Endothelial cell of umbilical vein (primary cell): ENCODE measurements at regions not wholly inside any gene's neighbourhood (a gene's known extent, or its start where the extent isn't known, plus 50 kb on each side); places are given as distances from the start of the nearest gene placed in this dataset.

Experiments used
- BruUV-seq: library from RNA; stranded (reverse); fragments of 400-500 nt; replicated peaks from 2 replicates; lab custom pipeline; 2021; lab: Mats Ljungman, UMichigan
- CTCF ChIA-PET: fragments of 300-600, 350-600 bp; sonication (Branson Sonifier 250); formaldehyde crosslinking; loops from one replicate; lab custom pipeline; 2021; ENCODE audit warnings: antibody characterized with exemption, inconsistent platforms; lab: Charles Lee
- POLR2A ChIA-PET: fragments of 300-600, 350-600 bp; sonication (Branson Sonifier 250); formaldehyde crosslinking; loops from one replicate; lab custom pipeline; 2021; ENCODE audit warnings: antibody characterized with exemption, inconsistent platforms; lab: Charles Lee
- DNase-seq: peaks from one replicate; pipeline ENCODE4 v3.0.0-alpha.2; 2011; ENCODE audit warnings: low read depth, low spot score
- FAIRE-seq: peaks from 2 replicates; lab custom pipeline; 2011; peaks lifted over from hg19 to GRCh38; lab: Jason Lieb, UNC
- H2AFZ ChIP-seq: 2 replicates; pipeline ENCODE4 v1.6.0; 2012; ENCODE audit warnings: low read depth, low read length, control low read depth, inconsistent platforms
- H3K27ac ChIP-seq: 2 replicates; pipeline ENCODE4 v1.5.1; 2011; ENCODE audit warnings: low read depth, mild to moderate bottlenecking, control low read depth, low read length, moderate library complexity; ENCODE audit not compliant: insufficient read depth
- H3K27me3 ChIP-seq, 2 experiments: 2 replicates each; pipeline versions ENCODE4 v1.6.0 to v1.6.1; 2011; ENCODE audit warnings: low read length in 2 of 2, mixed read lengths in 1 of 2; ENCODE audit not compliant: control insufficient read depth in 2 of 2, insufficient read depth in 2 of 2
- H3K36me3 ChIP-seq, 2 experiments: 2 replicates in 1 of 2; 3 replicates in 1 of 2; pipeline ENCODE4 v1.5.1; 2011; ENCODE audit warnings: low read length in 2 of 2, mild to moderate bottlenecking in 1 of 2, moderate library complexity in 1 of 2; ENCODE audit not compliant: control insufficient read depth in 2 of 2, insufficient read depth in 2 of 2; ENCODE audit errors: extremely low read depth in 1 of 2
- H3K4me1 ChIP-seq: 3 replicates; pipeline ENCODE4 v1.5.1; 2011; ENCODE audit warnings: mild to moderate bottlenecking, low read length; ENCODE audit not compliant: control insufficient read depth, insufficient read depth; ENCODE audit errors: extremely low read depth
- H3K4me2 ChIP-seq: 2 replicates; pipeline ENCODE4 v1.6.1; 2011; ENCODE audit warnings: low read length, control low read depth, mixed read lengths; ENCODE audit not compliant: insufficient read depth
- H3K4me3 ChIP-seq, 3 experiments: fragments of 200-600 bp in 1 of 3; sonication (generic), shearing (Covaris generic) in 1 of 3; replicated peaks in 1 of 3; 2 replicates each; pipeline ENCODE4 v1.5.1; 2011 to 2016; ENCODE audit warnings: control low read depth in 3 of 3, low read length in 3 of 3, mild to moderate bottlenecking in 2 of 3, inconsistent platforms in 1 of 3, low read depth in 1 of 3, moderate library complexity in 1 of 3; ENCODE audit not compliant: insufficient read depth in 1 of 3
- H3K79me2 ChIP-seq: 2 replicates; pipeline ENCODE4 v1.6.0; 2012; ENCODE audit warnings: low read length, inconsistent platforms; ENCODE audit not compliant: control insufficient read depth, insufficient read depth
- H3K9ac ChIP-seq: replicated peaks from 2 replicates; pipeline ENCODE3; 2011; ENCODE audit warnings: low read length, control low read depth; ENCODE audit not compliant: insufficient read depth; ENCODE audit errors: extremely low read depth
- H3K9me1 ChIP-seq: replicated peaks from 3 replicates; pipeline ENCODE4 v1.6.0; 2011; ENCODE audit warnings: mild to moderate bottlenecking, low read length; ENCODE audit not compliant: control insufficient read depth, insufficient read depth; ENCODE audit errors: extremely low read depth
- H3K9me3 ChIP-seq: replicated peaks from 2 replicates; pipeline ENCODE4 v1.5.1; 2012; ENCODE audit warnings: low read length, inconsistent platforms; ENCODE audit not compliant: control insufficient read depth, insufficient read depth
- H4K20me1 ChIP-seq: replicated peaks from 2 replicates; pipeline ENCODE3; 2011; ENCODE audit warnings: mild to moderate bottlenecking, low read length; ENCODE audit not compliant: control insufficient read depth, insufficient read depth; ENCODE audit errors: extremely low read depth
- GATA2 ChIP-seq: IDR thresholded peaks from 2 replicates; pipeline ENCODE4 v1.7.0; 2011; ENCODE audit warnings: low read depth, mild to moderate bottlenecking, moderate library complexity, mixed read lengths, low read length; ENCODE audit not compliant: insufficient read length, insufficient read depth
- MAX ChIP-seq: IDR thresholded peaks from 2 replicates; pipeline ENCODE4 v1.6.1; 2011; ENCODE audit not compliant: insufficient read depth, insufficient read length
- MYC ChIP-seq: IDR thresholded peaks from one replicate; pipeline ENCODE4 v1.6.1; 2011; ENCODE audit warnings: mild to moderate bottlenecking, low read depth, low read length
- POLR2A ChIP-seq: IDR thresholded peaks from 2 replicates; pipeline ENCODE4 v1.6.1; 2012; ENCODE audit warnings: low read depth, mild to moderate bottlenecking, control low read depth, low read length
- POLR2AphosphoS5 ChIP-seq: IDR thresholded peaks from 2 replicates; pipeline ENCODE4 v1.6.1; 2012; ENCODE audit warnings: low read depth, mild to moderate bottlenecking, control low read depth, low read length, moderate library complexity; ENCODE audit not compliant: insufficient read depth
- dilution Hi-C: fragments of 300-500 bp; cut with MboI; formaldehyde crosslinking; loops from one replicate; pipeline ENCODE4 v1.15.0; 2019; ENCODE audit warnings: low sequenced_read_pairs; ENCODE audit not compliant: extremely low pct_ligation_motif_present
- intact Hi-C: fragments of 100-400 bp; cut with micrococcal nuclease; formaldehyde crosslinking; loops from one replicate; pipeline ENCODE4 v1.10.0; 2022

DNA sequence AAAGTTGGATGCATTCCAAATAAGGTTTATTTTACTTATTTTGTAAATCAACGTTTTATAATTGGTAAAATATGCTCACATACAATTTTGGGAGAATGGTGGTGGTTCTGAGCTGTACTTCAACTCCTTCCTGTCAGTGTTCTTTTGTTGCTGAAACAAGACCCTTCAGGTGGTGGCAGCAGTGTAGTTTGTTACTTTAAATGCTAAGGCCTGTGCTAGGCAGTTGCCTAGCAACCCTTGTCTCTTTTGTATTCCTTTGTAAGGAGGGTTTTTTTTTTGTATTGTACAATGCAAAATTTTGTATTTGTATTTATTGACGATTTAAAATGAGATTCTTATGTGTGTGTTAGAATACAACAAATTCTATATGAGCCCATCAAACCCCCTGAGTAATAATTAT lies 166.0 kb upstream of the FAM98A start:
- Histone ChIP-seq H3K9me3 (no peaks in the 10 kb centered on the region), H3K4me2 (no peak overlapping the region), H4K20me1 (no peaks in the 10 kb centered on the region), H2AFZ (no peak overlapping the region), H3K27me3 (no peaks in the 10 kb centered on the region), H3K27ac (no peak overlapping the region), H3K9me1 (no peaks in the 10 kb centered on the region), H3K4me3 (no peak overlapping the region), H3K4me1 (no peaks in the 10 kb centered on the region), H3K9ac (no peak overlapping the region), H3K79me2 (no peaks in the 10 kb centered on the region), H3K36me3 (no peaks in the 10 kb centered on the region)
- ChIA-PET POLR2A (no interaction called here), CTCF (no interaction called here)
- FAIRE-seq: no peak
- no peak for DNase-seq
- BruUV-seq: no TSS peak
- dilution Hi-C loops: no loop called here
- no peak for TF ChIP-seq GATA2
- intact Hi-C loops: no loop called here

GRCh38 chr2:33764551-33764950 lies 165.5 kb upstream of the FAM98A start:
- no peaks in the 10 kb centered on the region for H4K20me1 ChIP-seq
- intact Hi-C loops (no loop called here), dilution Hi-C loops (no loop called here)
- no peaks in the 10 kb centered on the region for H3K4me1 ChIP-seq
- H3K4me3 ChIP-seq: no peak overlapping the region
- no TSS peak for BruUV-seq
- no peaks in the 10 kb centered on the region for H3K79me2 ChIP-seq
- POLR2A ChIA-PET: no interaction called here
- no peak overlapping the region for H3K9ac ChIP-seq
- no peaks in the 10 kb centered on the region for H3K27me3 ChIP-seq
- H3K36me3 ChIP-seq: no peaks in the 10 kb centered on the region
- no peak overlapping the region for H3K27ac ChIP-seq
- no peaks in the 10 kb centered on the region for H3K9me3 ChIP-seq
- DNase-seq (no peak), FAIRE-seq (no peak)
- TF ChIP-seq POLR2AphosphoS5: no peak
- TF ChIP-seq POLR2A: no peak
- no peak for TF ChIP-seq MYC
- TF ChIP-seq MAX: no peak
- H3K9me1 ChIP-seq: no peaks in the 10 kb centered on the region
- no peak overlapping the region for H3K4me2 ChIP-seq
- H2AFZ ChIP-seq: no peak overlapping the region
- CTCF ChIA-PET: no interaction called here
